IMR-90 (cell line): ENCODE measurements at regions not wholly inside any gene's neighbourhood (a gene's known extent, or its start where the extent isn't known, plus 50 kb on each side); places are given as distances from the start of the nearest gene placed in this dataset.

Source experiments
- ATAC-seq: fragments of 200-7000 bp; cut with Tn5 transposase; 2 replicates; pipeline ENCODE4 v1.9.1; 2020; ENCODE audit warnings: low read depth, mild to moderate bottlenecking, moderate library complexity
- BruUV-seq: library from RNA; stranded (reverse); fragments of 400-500 nt; replicated peaks from 2 replicates; lab custom pipeline; 2021; lab: Mats Ljungman, UMichigan
- CTCF ChIA-PET: fragments of 300-600 bp; formaldehyde crosslinking; extraction: SDS; loops from one replicate; lab custom pipeline; 2021; ENCODE audit warnings: antibody characterized with exemption; lab: Yijun Ruan, JAX
- POLR2A ChIA-PET: fragments of 300-600 bp; sonication (Branson Sonifier 250); formaldehyde crosslinking; loops from one replicate; lab custom pipeline; 2022; ENCODE audit warnings: antibody characterized with exemption; ENCODE audit not compliant: unreplicated experiment; lab: Charles Lee
- DNase-seq: peaks from one replicate; pipeline ENCODE4 v3.0.0; 2013
- H2AFZ ChIP-seq: replicated peaks from 2 replicates; pipeline ENCODE3; 2013; ENCODE audit warnings: low read length, mild to moderate bottlenecking; ENCODE audit not compliant: poor library complexity
- H2AK5ac ChIP-seq: 2 replicates; pipeline ENCODE4 v1.6.1; 2013; ENCODE audit warnings: low read depth, low read length, inconsistent platforms
- H2AK9ac ChIP-seq: replicated peaks from 2 replicates; pipeline ENCODE3; 2013; ENCODE audit warnings: mild to moderate bottlenecking, low read depth, low read length, moderate library complexity; ENCODE audit not compliant: poor library complexity
- H2BK120ac ChIP-seq: 2 replicates; pipeline ENCODE4 v1.6.1; 2013; ENCODE audit warnings: low read depth, low read length, inconsistent platforms
- H2BK15ac ChIP-seq: 3 replicates; pipeline ENCODE4 v1.6.1; 2013; ENCODE audit warnings: low read depth, low read length, inconsistent platforms
- H2BK20ac ChIP-seq: 2 replicates; pipeline ENCODE4 v1.6.1; 2013; ENCODE audit warnings: low read depth, mild to moderate bottlenecking, inconsistent platforms, low read length, moderate library complexity
- H2BK5ac ChIP-seq: 2 replicates; pipeline ENCODE4 v1.6.1; 2013; ENCODE audit warnings: mild to moderate bottlenecking, low read depth, low read length, inconsistent platforms; ENCODE audit not compliant: poor library complexity, severe bottlenecking
- H3K14ac ChIP-seq: replicated peaks from 2 replicates; pipeline ENCODE4 v1.6.1; 2013; ENCODE audit warnings: low read depth, low read length, inconsistent platforms
- H3K18ac ChIP-seq: 2 replicates; pipeline ENCODE4 v1.6.1; 2013; ENCODE audit warnings: low read depth, low read length, control low read depth
- H3K23ac ChIP-seq: 2 replicates; pipeline ENCODE4 v1.6.1; 2013; ENCODE audit warnings: low read depth, low read length, inconsistent platforms
- H3K27ac ChIP-seq: 2 replicates; pipeline ENCODE4 v1.5.1; 2013; ENCODE audit warnings: mild to moderate bottlenecking, control low read depth, low read length; ENCODE audit not compliant: insufficient read depth
- H3K27me3 ChIP-seq: 2 replicates; pipeline ENCODE4 v1.6.1; 2013; ENCODE audit warnings: low read length; ENCODE audit not compliant: control insufficient read depth, insufficient read depth
- H3K36me3 ChIP-seq: 2 replicates; pipeline ENCODE4 v1.6.1; 2013; ENCODE audit warnings: low read length, mixed read lengths; ENCODE audit not compliant: control insufficient read depth, insufficient read depth
- H3K4ac ChIP-seq: 2 replicates; pipeline ENCODE4 v1.6.1; 2013; ENCODE audit warnings: low read depth, low read length, inconsistent platforms
- H3K4me1 ChIP-seq: 2 replicates; pipeline ENCODE4 v1.6.1; 2013; ENCODE audit warnings: low read length, mixed read lengths; ENCODE audit not compliant: control insufficient read depth, insufficient read depth
- H3K4me2 ChIP-seq: 2 replicates; pipeline ENCODE4 v1.6.1; 2013; ENCODE audit warnings: low read depth, mild to moderate bottlenecking, control low read depth, low read length, moderate library complexity
- H3K4me3 ChIP-seq: 2 replicates; pipeline ENCODE4 v1.5.1; 2013; ENCODE audit warnings: low read depth, mild to moderate bottlenecking, control low read depth, low read length, moderate library complexity; ENCODE audit not compliant: insufficient read depth
- H3K56ac ChIP-seq: 2 replicates; pipeline ENCODE4 v1.6.1; 2013; ENCODE audit warnings: low read length, inconsistent platforms; ENCODE audit not compliant: insufficient read depth; ENCODE audit errors: extremely low read depth
- H3K79me1 ChIP-seq, 2 experiments: 2 replicates each; pipeline ENCODE4 v1.6.1; 2013; ENCODE audit warnings: low read length in 2 of 2, inconsistent platforms in 1 of 2, low read depth in 1 of 2
- H3K9ac ChIP-seq: 2 replicates; pipeline ENCODE4 v1.6.1; 2013; ENCODE audit warnings: low read depth, low read length, control low read depth
- H3K9me1 ChIP-seq: 2 replicates; pipeline ENCODE4 v1.6.1; 2013; ENCODE audit warnings: low read length, inconsistent platforms; ENCODE audit not compliant: insufficient read depth
- H3K9me3 ChIP-seq: 2 replicates; pipeline ENCODE4 v1.6.1; 2013; ENCODE audit warnings: low read length; ENCODE audit not compliant: control insufficient read depth, insufficient read depth
- H4K20me1 ChIP-seq: 2 replicates; pipeline ENCODE4 v1.6.1; 2013; ENCODE audit warnings: low read length, inconsistent platforms; ENCODE audit not compliant: insufficient read depth
- H4K5ac ChIP-seq: 2 replicates; pipeline ENCODE4 v1.6.1; 2013; ENCODE audit warnings: mild to moderate bottlenecking, low read depth, low read length, control low read depth
- H4K8ac ChIP-seq, 2 experiments: 2 replicates each; pipeline ENCODE4 v1.6.1; 2013; ENCODE audit warnings: low read depth in 2 of 2, low read length in 2 of 2, control low read depth in 1 of 2, inconsistent platforms in 1 of 2
- H4K91ac ChIP-seq: 2 replicates; pipeline ENCODE4 v1.6.1; 2013; ENCODE audit warnings: low read depth, low read length, inconsistent platforms; ENCODE audit not compliant: insufficient read depth
- BHLHE40 ChIP-seq: fragments of 150-350 bp; IDR thresholded peaks from 2 replicates; pipeline ENCODE4 v1.6.1; 2016; ENCODE audit warnings: mild to moderate bottlenecking, low read depth, low read length
- CEBPB ChIP-seq: IDR thresholded peaks from 2 replicates; pipeline ENCODE4 v1.6.1; 2012; ENCODE audit warnings: low read depth, low read length, improper control_type of control experiment
- CHD1 ChIP-seq: IDR thresholded peaks from 2 replicates; pipeline ENCODE4 v1.6.1; 2012; ENCODE audit warnings: low read depth, low read length, improper control_type of control experiment
- FOS ChIP-seq: fragments of 150-350 bp; IDR thresholded peaks from 2 replicates; pipeline ENCODE4 v1.6.1; 2016; ENCODE audit warnings: low read depth, low read length
- MXI1 ChIP-seq: IDR thresholded peaks from 2 replicates; pipeline ENCODE4 v1.6.1; 2012; ENCODE audit warnings: low read depth, mild to moderate bottlenecking, low read length, moderate library complexity, borderline replicate concordance
- NFE2L2 ChIP-seq: fragments of 150-350 bp; IDR thresholded peaks from 2 replicates; pipeline ENCODE4 v1.6.1; 2016; ENCODE audit warnings: low read depth, mild to moderate bottlenecking, low read length
- POLR2A ChIP-seq: IDR thresholded peaks from 2 replicates; pipeline ENCODE4 v1.6.1; 2012; ENCODE audit warnings: mild to moderate bottlenecking, low read depth, low read length
- RAD21 ChIP-seq: IDR thresholded peaks from 2 replicates; pipeline ENCODE4 v1.6.1; 2012; ENCODE audit warnings: low read length, improper control_type of control experiment
- RFX5 ChIP-seq: IDR thresholded peaks from 2 replicates; pipeline ENCODE4 v1.8.0; 2012; ENCODE audit warnings: low read depth, mild to moderate bottlenecking, low read length, moderate library complexity
- SMC3 ChIP-seq: fragments of 150-350 bp; IDR thresholded peaks from 2 replicates; pipeline ENCODE4 v1.6.1; 2016; ENCODE audit warnings: low read depth, mild to moderate bottlenecking, antibody characterized with exemption, low read length, moderate library complexity
- USF2 ChIP-seq: fragments of 150-350 bp; IDR thresholded peaks from 2 replicates; pipeline ENCODE4 v1.6.1; 2017; ENCODE audit warnings: mild to moderate bottlenecking, antibody characterized with exemption, low read length, low read depth
- WGBS, 2 experiments: methylation state at CpG; one replicate each; pipeline versions ENCODE4 v1.1.5 to v1.1.7; 2013; ENCODE audit warnings: missing lambda C conversion rate in 2 of 2; ENCODE audit not compliant: insufficient read length in 1 of 2; ENCODE audit errors: extremely low coverage in 2 of 2; 5-methylcytosine and 5-hydroxymethylcytosine counted together
- dilution Hi-C: fragments of 300-500 bp; cut with HindIII; formaldehyde crosslinking; loops from one replicate; pipeline ENCODE4 v1.14.3; 2018; ENCODE audit warnings: low sequenced_read_pairs; ENCODE audit not compliant: unreplicated experiment
- in situ Hi-C: fragments of 300-500 bp; cut with MboI; formaldehyde crosslinking; loops from 3 replicates; pipeline ENCODE4 v1.14.3; 2019; ENCODE audit warnings: low sequenced_read_pairs, inconsistent platforms, mixed read lengths
- intact Hi-C: fragments of 100-400 bp; cut with micrococcal nuclease; formaldehyde crosslinking; loops from 2 replicates; pipeline ENCODE4 v1.10.0; 2022

GRCh38 chr21:18951271-18952038 is 547.9 kb upstream of the TMPRSS15 start:
- ATAC-seq, result no peak
- H2BK120ac ChIP-seq, result no peak overlapping the region

More at GRCh38 chr21:18951271-18952038, 547.9 kb upstream of the TMPRSS15 start:
- H3K23ac ChIP-seq, result no peak overlapping the region
- no peaks in the 10 kb centered on the region for H3K79me1 ChIP-seq
- intact Hi-C loops (no loop called here), in situ Hi-C loops (no loop called here), dilution Hi-C loops (no loop called here)
- TF ChIP-seq FOS (no peak), USF2 (no peak), POLR2A (no peak), CEBPB (no peak), BHLHE40 (no peak), NFE2L2 (no peak), MXI1 (no peak), RAD21 (no peak), CHD1 (no peak), RFX5 (no peak), SMC3 (no peak)
- CTCF ChIA-PET, result no interaction called here
- no peaks in the 10 kb centered on the region for H3K36me3 ChIP-seq
- no peak overlapping the region for H4K5ac ChIP-seq
- H3K9ac ChIP-seq, result no peak overlapping the region
- BruUV-seq, result no TSS peak
- no peak overlapping the region for H3K27ac ChIP-seq
- H3K9me1 ChIP-seq, result no peaks in the 10 kb centered on the region
- no peak overlapping the region for H2BK20ac ChIP-seq
- H3K9me3 ChIP-seq, result peaks cover 16% of the 10 kb centered on the region
- WGBS, 2 experiments, result 80% methylated on average over 3 of the region's 14 CpGs; no CpG with 5 or more reads in 1 of the 2 experiments
- no peak overlapping the region for H2BK5ac ChIP-seq
- no peak overlapping the region for H4K91ac ChIP-seq
- POLR2A ChIA-PET, result no interaction called here
- H3K14ac ChIP-seq, result no peak overlapping the region
- no peak overlapping the region for H2AK9ac ChIP-seq
- H3K4me3 ChIP-seq, result no peak overlapping the region
- DNase-seq, result no peak
- no peak overlapping the region for H4K8ac ChIP-seq
- no peak overlapping the region for H3K4me2 ChIP-seq
- no peak overlapping the region for H3K4ac ChIP-seq
- H3K56ac ChIP-seq, result no peak overlapping the region
- no peak overlapping the region for H3K18ac ChIP-seq
- no peak overlapping the region for H2BK15ac ChIP-seq
- no peaks in the 10 kb centered on the region for H4K20me1 ChIP-seq
- no peaks in the 10 kb centered on the region for H3K4me1 ChIP-seq
- H2AK5ac ChIP-seq, result no peak overlapping the region
- H2AFZ ChIP-seq, result no peak overlapping the region
- no peaks in the 10 kb centered on the region for H3K27me3 ChIP-seq
